ENCODE measurements at regions not wholly inside any gene's neighbourhood (a gene's known extent, or its start where the extent isn't known, plus 50 kb on each side); places are given as distances from the start of the nearest gene placed in this dataset.
"Not testable (repeated sequence)": the region's sequence is repeated elsewhere in the genome, so short reads cannot be mapped to it uniquely, and the experiment has no call there.

DNA sequence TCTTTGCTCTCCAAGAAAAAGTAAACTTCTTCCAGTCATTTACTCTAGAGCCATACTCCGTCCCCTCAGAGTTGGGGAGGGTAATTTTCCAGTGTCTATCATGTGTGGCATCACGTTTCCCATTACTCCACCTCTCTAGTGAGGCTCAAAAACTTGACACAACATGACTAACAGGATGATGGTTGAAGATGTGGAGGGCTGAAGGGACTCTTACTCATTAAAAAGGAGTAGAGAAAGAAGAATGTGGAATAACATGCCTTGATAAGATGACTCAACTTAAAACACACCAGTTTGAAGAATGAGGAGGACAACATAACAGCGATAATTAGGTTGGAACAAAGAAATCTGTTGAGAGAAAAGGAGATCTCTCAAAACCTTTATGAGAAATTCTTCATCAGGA, 894.3 kb downstream of the OTOL1 start:
- TF ChIP-seq, protein P1, sequence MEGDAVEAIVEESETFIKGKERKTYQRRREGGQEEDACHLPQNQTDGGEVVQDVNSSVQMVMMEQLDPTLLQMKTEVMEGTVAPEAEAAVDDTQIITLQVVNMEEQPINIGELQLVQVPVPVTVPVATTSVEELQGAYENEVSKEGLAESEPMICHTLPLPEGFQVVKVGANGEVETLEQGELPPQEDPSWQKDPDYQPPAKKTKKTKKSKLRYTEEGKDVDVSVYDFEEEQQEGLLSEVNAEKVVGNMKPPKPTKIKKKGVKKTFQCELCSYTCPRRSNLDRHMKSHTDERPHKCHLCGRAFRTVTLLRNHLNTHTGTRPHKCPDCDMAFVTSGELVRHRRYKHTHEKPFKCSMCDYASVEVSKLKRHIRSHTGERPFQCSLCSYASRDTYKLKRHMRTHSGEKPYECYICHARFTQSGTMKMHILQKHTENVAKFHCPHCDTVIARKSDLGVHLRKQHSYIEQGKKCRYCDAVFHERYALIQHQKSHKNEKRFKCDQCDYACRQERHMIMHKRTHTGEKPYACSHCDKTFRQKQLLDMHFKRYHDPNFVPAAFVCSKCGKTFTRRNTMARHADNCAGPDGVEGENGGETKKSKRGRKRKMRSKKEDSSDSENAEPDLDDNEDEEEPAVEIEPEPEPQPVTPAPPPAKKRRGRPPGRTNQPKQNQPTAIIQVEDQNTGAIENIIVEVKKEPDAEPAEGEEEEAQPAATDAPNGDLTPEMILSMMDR (conservative IDR thresholded peaks at IDR 0.05), result no peak
- peak overlapping the region; percentile 46 for H3K27ac Mint-ChIP-seq

DNA sequence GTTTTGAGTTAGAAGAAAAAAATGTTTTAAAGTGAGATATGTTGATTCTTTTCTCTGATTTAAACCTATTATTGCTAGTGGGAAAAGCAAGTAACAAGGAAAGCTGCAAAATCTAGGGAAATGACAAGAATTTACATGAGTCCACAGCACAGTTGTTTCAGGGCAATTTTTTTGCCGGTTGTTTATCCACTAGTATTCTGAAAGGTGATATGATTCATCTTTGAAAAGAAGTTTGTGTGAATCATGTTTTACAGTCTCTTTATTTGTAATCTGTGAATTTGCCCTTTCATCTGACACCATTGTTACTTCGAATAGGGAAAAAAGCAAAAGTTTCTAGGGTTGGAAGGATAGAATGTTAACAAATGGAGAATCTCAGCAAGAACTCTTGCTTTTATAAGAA, 894.7 kb downstream of the OTOL1 start:
- Mint-ChIP-seq H3K27me3 (no peaks in the 10 kb centered on the region), H3K4me3 (no peak overlapping the region), H3K4me1 (ENCODE audit: unreplicated experiment) (peaks cover 9% of the 10 kb centered on the region), H3K27ac (peak overlapping the region; percentile 46), H3K9me3 (no peaks in the 10 kb centered on the region), H3K36me3 (no peaks in the 10 kb centered on the region)
- TF ChIP-seq, protein P1 (conservative IDR thresholded peaks at IDR 0.05), result no peak
- DNase-seq (ENCODE audit: extremely low spot score, unreplicated experiment), result no peak

More for the DNA sequence above, 894.3 kb downstream of the OTOL1 start:
- peaks cover 9% of the 10 kb centered on the region for H3K4me1 Mint-ChIP-seq (ENCODE audit: unreplicated experiment)
- DNase-seq (ENCODE audit: extremely low spot score, unreplicated experiment), result no peak
- no peaks in the 10 kb centered on the region for H3K36me3 Mint-ChIP-seq
- H3K9me3 Mint-ChIP-seq, result no peaks in the 10 kb centered on the region
- no peaks in the 10 kb centered on the region for H3K27me3 Mint-ChIP-seq
- H3K4me3 Mint-ChIP-seq, result no peak overlapping the region

DNA sequence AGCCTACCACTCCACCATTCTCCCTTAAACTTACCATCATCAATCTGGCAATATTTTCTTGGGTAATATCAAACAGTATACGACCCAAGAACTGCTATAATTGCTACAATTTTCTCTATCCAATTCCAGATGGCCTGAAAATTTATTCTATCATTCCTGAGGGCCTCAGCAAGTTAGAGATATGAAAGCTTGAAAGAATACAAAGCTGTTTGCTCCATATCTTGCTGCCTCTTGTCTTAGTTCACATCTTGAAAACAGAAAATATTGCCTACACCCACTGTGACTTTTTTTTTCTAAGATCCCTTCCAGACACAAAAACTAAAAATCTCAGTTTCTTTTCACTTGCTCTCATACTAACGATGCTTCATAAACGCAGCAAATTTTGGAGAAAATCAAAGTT, 898.9 kb downstream of the OTOL1 start:
- H3K27me3 Mint-ChIP-seq, result no peaks in the 10 kb centered on the region
- DNase-seq (ENCODE audit: extremely low spot score, unreplicated experiment), result no peak
- H3K4me3 Mint-ChIP-seq, result no peak overlapping the region
- TF ChIP-seq, protein P1 (conservative IDR thresholded peaks at IDR 0.05), result no peak
- no peaks in the 10 kb centered on the region for H3K9me3 Mint-ChIP-seq
- peaks cover 9% of the 10 kb centered on the region for H3K4me1 Mint-ChIP-seq (ENCODE audit: unreplicated experiment)
- no peak overlapping the region for H3K27ac Mint-ChIP-seq
- no peaks in the 10 kb centered on the region for H3K36me3 Mint-ChIP-seq

DNA sequence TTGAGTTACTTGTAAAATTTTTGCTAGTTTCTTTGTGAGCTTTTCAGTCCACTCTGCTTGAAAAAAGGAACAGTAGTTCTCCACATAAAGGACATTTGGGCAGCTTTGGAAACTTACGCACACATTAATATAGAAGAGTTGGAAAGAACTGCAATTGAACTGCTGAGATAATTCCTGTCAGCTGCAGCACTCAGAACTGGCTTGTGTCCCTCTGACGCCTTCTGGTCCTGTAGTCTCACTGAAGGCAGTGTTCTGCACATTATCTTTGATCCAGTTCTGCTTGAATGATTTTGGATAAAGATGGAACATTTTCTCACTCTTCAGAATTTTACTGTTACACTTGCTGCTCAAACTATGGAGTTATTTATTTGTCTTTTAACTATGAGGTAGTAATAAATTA, 901.9 kb downstream of the OTOL1 start:
- H3K9me3 Mint-ChIP-seq, result no peaks in the 10 kb centered on the region
- no peak overlapping the region for H3K27ac Mint-ChIP-seq
- no peaks in the 10 kb centered on the region for H3K4me1 Mint-ChIP-seq (ENCODE audit: unreplicated experiment)
- H3K36me3 Mint-ChIP-seq, result no peaks in the 10 kb centered on the region
- TF ChIP-seq, protein P1 (conservative IDR thresholded peaks at IDR 0.05), result no peak
- no peak overlapping the region for H3K4me3 Mint-ChIP-seq
- H3K27me3 Mint-ChIP-seq, result no peaks in the 10 kb centered on the region
- no peak for DNase-seq (ENCODE audit: extremely low spot score, unreplicated experiment)

DNA sequence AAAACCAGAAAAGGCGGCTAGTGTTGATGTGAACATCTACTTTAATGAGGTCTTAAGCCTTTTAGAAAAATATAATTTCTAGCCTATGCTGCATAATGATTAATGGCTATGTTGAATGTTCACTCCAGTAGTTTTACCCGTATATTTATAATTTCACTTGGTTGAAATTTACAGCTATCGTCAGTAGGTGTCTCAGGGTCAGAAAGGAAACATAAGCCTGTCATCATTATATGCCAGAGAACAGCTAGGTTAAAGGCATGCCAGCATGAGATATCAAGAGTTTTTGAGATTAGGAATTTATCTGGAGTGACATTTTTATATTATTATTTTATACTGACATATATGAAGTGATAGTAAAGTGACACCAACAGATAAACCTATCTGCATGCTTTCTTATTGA, 904.1 kb downstream of the OTOL1 start:
- Mint-ChIP-seq H3K9me3 (no peaks in the 10 kb centered on the region), H3K4me1 (ENCODE audit: unreplicated experiment) (no peaks in the 10 kb centered on the region), H3K36me3 (no peaks in the 10 kb centered on the region), H3K27me3 (no peaks in the 10 kb centered on the region), H3K27ac (no peak overlapping the region), H3K4me3 (no peak overlapping the region)
- TF ChIP-seq, protein P1 (conservative IDR thresholded peaks at IDR 0.05), result no peak
- DNase-seq (ENCODE audit: extremely low spot score, unreplicated experiment), result no peak

DNA sequence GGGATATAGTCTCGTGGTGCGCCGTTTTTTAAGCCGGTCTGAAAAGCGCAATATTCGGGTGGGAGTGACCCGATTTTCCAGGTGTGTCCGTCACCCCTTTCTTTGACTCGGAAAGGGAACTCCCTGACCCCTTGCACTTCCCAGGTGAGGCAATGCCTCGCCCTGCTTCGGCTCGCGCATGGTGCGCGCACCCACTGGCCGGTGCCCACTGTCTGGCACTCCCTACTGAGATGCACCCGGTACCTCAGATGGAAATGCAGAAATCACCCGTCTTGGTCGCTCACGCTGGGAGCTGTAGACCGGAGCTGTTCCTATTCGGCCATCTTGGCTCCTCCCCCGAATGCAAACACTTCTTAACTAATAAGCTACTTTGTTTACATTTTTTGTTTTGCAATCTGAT, 914.9 kb downstream of the OTOL1 start:
- not testable (repeated sequence) for H3K27ac Mint-ChIP-seq; H3K4me3 Mint-ChIP-seq; H3K36me3 Mint-ChIP-seq; H3K4me1 Mint-ChIP-seq (ENCODE audit: unreplicated experiment); H3K27me3 Mint-ChIP-seq; H3K9me3 Mint-ChIP-seq; DNase-seq (ENCODE audit: extremely low spot score, unreplicated experiment)

All from type B pancreatic cell (in vitro differentiated cells).